ENCODE measurements at regions not wholly inside any gene's neighbourhood (a gene's known extent, or its start where the extent isn't known, plus 50 kb on each side); places are given as distances from the start of the nearest gene placed in this dataset.

DNA sequence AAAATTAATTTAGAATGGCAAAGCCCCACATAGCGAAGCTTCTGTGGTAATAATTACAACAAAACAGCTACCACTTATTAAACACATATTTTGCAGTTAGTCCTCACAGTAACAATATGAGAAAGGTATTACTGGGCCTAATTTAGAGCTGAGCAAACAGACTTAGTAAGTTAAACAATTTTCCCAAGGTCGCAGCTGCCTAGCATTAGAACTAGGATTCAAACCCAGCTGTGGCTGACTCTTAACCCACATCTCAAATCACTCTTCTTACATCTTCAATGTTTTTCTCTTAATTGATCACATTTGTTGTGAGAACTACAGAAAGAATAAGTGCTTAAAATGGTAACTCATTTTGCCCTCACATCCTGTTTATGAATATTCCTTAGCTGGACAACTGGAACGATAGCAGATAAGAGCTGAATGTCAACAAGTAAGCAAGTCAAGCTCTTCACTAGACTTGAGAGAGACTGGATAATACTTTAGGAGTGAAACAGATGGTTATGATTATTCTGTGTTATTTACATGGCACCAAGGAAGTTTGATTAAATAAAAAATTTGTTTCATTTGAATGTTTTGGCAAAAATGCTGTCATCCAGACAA, 59.4 kb upstream of the TMEM17 start:
- no peak for DNase-seq (ENCODE audit: low read depth, low spot score)

DNA sequence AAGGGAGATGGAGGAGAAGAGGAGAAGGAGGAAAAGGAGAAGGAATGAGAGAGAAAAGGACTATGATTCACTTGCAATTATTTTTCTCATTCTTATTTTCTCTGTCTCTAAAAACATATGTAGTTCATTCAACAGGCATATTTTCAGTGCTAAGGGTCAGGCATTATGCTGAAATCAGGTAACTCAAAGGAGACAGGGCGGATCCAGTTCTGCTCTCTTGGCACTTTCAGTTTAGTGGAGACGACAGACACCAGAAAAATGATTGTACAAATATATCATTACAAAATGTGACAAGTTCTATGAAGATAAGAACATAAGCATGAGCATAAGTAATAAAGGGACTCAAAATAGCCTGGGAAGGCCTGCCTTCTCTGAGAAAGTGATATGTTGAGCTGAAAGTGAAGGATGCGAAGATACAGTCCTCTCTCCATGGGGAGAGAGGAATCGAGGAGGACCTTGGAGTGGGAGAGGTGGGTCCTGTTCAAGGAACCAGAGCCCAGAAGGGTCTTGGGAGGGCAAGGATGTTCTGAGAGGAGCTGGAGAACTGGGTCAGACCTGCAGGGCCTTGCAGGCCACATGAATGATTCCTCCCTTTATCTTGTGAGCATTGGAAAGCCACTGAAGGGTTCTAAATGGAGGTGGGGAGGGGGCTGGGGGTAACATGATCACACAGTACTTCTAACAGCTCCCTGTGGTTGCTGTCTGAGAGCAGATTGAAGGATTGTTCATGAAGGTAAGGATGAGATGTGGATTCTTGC, 58.6 kb upstream of the TMEM17 start:
- DNase-seq (ENCODE audit: low read depth, low spot score): no peak

DNA sequence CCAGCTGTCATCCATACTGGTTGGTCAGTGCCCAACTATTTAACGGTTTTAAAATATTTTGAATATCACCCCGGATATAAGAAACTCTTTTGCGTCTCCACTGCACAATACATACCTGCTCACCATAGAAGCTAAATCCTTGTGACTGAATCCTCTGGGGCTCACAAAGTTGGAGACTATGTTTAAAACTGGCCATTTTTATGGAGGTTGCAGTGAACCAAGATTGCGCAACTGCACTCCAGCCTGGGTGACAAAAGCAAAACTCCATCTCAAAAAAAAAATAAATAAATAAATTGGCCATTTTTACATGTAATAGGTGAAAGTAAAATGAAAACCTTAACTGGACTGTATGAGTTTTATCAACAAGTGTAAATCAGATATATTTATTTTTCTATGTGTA, 55.6 kb upstream of the TMEM17 start:
- no peak for DNase-seq (ENCODE audit: low read depth, low spot score)

DNA sequence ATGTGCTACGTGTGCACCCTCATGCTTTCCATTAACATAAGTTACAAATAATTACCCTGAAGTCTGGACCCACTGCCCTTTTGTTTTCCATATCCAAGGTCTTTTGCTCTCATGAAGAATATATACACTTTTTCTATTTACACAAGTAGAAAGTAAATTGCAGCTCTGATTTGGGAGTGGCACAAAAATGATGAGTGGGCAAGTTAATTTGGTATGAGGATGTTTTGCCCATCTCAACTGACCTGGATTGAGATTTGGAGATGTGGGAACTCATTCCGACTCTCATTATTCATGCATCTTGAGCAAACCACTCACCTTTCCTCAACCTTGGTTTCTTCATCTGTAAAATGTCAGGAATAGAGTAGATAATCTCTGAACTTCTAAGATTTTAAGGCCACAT, 53.6 kb upstream of the TMEM17 start:
- DNase-seq (ENCODE audit: low read depth, low spot score): no peak

DNA sequence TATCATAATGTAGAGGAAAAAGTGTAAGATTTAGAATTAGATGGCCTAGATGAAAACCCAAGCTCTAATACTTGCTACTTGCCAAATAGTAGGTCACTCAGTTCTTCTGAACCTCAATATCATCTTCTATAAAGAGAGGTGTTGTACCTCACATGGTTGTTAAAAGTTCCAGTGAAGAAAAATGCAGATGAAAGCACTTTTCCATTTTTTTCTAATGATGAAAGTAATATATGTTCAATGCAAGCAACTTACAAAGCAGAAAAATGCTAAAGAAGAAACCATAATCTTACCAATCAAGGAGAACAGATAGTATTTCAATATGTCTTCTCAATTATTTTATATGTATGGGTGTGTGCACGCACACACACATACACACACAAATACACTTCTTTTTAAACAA, 52.7 kb upstream of the TMEM17 start:
- DNase-seq (ENCODE audit: low read depth, low spot score): no peak

DNA sequence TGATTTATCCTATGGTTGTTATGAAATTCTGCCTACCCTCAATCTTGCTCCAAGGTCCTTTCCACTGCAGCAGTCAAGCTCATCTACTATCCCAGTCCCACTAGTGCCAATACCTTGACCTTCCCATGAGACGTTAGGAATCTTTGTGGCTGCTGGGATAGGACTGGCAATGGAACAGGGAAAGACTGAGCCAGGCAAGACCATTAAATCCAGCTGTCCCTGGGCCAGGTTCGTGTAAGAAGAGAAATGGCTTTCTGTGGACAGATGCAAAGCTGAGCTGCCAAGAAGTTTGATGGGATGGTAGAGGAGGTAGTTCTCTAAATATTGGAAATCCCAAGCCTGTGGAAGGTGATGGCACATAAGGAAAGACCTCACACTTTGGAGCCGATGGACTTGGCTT, 50.1 kb upstream of the TMEM17 start:
- DNase-seq (ENCODE audit: low read depth, low spot score): no peak
